PC-9 (cell line): ENCODE measurements at regions not wholly inside any gene's neighbourhood (a gene's known extent, or its start where the extent isn't known, plus 50 kb on each side); places are given as distances from the start of the nearest gene placed in this dataset.

ENCODE experiments used
- CTCF ChIP-seq: fragments of 200-600 bp; sonication (generic); conservative IDR thresholded peaks from 2 replicates; pipeline ENCODE4 v1.6.1; 2017; ENCODE audit warnings: mixed run types, antibody characterized with exemption, mild to moderate bottlenecking, moderate library complexity
- EZH2 ChIP-seq: fragments of 200-600 bp; sonication (generic); IDR thresholded peaks from 2 replicates; pipeline ENCODE4 v1.8.0; 2017; ENCODE audit warnings: antibody characterized with exemption, low read depth

- TF ChIP-seq EZH2 (no peak), CTCF (no peak)
Measured at GRCh38 chr2:104415284-104415683, 438.6 kb upstream of the POU3F3 start.
